ENCODE measurements at regions not wholly inside any gene's neighbourhood (a gene's known extent, or its start where the extent isn't known, plus 50 kb on each side); places are given as distances from the start of the nearest gene placed in this dataset.

DNA sequence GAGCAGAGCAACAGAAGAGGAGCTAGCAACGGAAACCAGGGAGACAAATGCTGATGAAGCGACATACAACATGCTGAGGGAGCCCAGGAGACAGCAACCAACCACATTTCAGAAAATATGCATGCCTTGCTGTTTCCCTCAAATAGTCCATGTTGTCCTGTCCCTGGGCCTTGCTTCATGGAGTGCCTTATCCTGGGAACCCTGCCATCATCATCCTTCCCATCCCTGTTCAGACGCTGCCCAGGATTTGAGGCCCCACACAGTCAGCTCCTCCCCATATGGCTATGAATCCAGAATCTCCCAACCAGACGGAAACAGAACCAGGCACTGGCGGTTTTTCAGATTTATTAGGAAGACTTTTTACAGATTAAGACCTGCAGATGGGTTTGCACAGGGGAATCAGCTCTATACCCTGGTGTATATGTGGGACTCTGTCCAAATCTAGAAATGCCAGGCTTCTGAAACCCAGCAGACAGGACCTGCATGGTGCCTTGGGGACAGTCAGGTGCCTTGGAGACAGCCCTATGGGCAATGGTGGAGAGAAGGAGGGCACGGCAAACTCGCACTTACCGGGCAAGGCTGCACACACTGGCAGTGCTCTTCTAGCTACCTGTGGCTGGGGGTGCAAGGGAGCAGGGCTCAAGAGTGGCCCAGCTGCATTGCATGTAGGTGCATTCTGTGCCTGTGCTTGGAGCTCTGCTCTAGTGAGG lies 199.7 kb upstream of the MAMLD1 start:
- no peak overlapping the region for H3K27ac ChIP-seq (ENCODE audit: low read depth in 1 of 2, low read length in 1 of 2)
- H3K36me3 ChIP-seq (ENCODE audit: control insufficient read depth in 4 of 4, insufficient read depth in 4 of 4, low read length in 4 of 4), result no peaks in the 10 kb centered on the region
- no peaks in the 10 kb centered on the region for H3K27me3 ChIP-seq (ENCODE audit: control insufficient read depth in 3 of 3, insufficient read depth in 3 of 3, low read length in 2 of 3)
- H3K4me3 ChIP-seq, result no peak overlapping the region
- H3K9ac ChIP-seq (ENCODE audit: insufficient read depth in 1 of 2, low read length in 2 of 2), result no peak overlapping the region
- no peak for ATAC-seq (ENCODE audit: insufficient read depth, low FRiP score)
- 74 to 96% methylated on average over 8 of the region's 8 CpGs for WGBS, 2 donors
- TF ChIP-seq, protein P1, sequence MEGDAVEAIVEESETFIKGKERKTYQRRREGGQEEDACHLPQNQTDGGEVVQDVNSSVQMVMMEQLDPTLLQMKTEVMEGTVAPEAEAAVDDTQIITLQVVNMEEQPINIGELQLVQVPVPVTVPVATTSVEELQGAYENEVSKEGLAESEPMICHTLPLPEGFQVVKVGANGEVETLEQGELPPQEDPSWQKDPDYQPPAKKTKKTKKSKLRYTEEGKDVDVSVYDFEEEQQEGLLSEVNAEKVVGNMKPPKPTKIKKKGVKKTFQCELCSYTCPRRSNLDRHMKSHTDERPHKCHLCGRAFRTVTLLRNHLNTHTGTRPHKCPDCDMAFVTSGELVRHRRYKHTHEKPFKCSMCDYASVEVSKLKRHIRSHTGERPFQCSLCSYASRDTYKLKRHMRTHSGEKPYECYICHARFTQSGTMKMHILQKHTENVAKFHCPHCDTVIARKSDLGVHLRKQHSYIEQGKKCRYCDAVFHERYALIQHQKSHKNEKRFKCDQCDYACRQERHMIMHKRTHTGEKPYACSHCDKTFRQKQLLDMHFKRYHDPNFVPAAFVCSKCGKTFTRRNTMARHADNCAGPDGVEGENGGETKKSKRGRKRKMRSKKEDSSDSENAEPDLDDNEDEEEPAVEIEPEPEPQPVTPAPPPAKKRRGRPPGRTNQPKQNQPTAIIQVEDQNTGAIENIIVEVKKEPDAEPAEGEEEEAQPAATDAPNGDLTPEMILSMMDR (IDR thresholded peaks at IDR 0.05; ENCODE audit: control extremely low read depth, extremely low read depth), result no peak
- no peaks in the 10 kb centered on the region for H3K4me1 ChIP-seq (ENCODE audit: control insufficient read depth in 5 of 5, insufficient read depth in 5 of 5, low read length in 5 of 5)
- H3K9me3 ChIP-seq (ENCODE audit: control insufficient read depth in 4 of 4, insufficient read depth in 3 of 4, low read length in 3 of 4), result no peaks in the 10 kb centered on the region
- peak; percentile 35 to 71 (median 51) for DNase-seq

DNA sequence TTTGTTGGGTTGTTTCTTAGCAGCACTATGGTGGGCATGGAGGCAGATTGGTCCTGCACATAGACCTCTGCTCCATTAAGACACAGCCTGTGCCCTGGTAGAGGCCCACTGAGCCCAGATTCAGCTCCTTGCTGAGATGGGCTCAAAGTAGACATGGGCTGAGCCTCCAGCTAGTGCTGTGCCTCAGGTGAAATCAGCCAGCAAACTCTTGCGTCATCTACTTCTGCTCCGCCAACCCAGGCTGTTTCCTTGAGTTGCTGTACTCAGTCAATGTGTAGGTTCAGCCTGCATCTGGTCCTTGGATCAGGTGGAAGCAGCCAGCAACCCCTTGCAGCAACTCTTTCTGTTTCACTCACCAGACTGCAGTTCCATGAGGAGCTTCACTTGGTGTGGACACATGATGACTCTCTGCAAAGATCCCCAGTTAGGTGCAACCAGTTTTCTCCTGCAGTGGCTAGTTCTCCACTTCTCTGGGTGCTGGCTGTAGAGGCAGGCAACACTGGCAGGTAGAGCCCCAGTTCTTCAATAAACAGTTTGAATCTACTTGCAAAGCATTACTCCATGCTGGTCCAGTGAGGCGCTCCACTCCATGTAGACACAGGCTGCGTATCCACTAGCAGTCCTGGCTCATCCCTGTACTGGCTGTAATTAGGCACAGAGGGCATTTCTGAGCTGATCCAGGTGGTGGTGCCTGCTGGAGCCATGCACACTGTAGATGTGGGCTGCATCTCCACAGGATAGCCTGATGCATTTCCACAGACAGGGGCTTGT lies 199.0 kb upstream of the MAMLD1 start:
- WGBS, 2 donors, result 78 to 88% methylated on average over 4 of the region's 4 CpGs
- no peaks in the 10 kb centered on the region for H3K9me3 ChIP-seq (ENCODE audit: control insufficient read depth in 4 of 4, insufficient read depth in 3 of 4, low read length in 3 of 4)
- TF ChIP-seq, protein P1 (IDR thresholded peaks at IDR 0.05; ENCODE audit: control extremely low read depth, extremely low read depth), result no peak
- H3K4me3 ChIP-seq, result no peak overlapping the region
- no peak overlapping the region for H3K9ac ChIP-seq (ENCODE audit: insufficient read depth in 1 of 2, low read length in 2 of 2)
- H3K36me3 ChIP-seq (ENCODE audit: control insufficient read depth in 4 of 4, insufficient read depth in 4 of 4, low read length in 4 of 4), result no peaks in the 10 kb centered on the region
- ATAC-seq (ENCODE audit: insufficient read depth, low FRiP score) (no peak), DNase-seq (no peak)
- no peak overlapping the region for H3K27ac ChIP-seq (ENCODE audit: low read depth in 1 of 2, low read length in 1 of 2)
- no peaks in the 10 kb centered on the region for H3K27me3 ChIP-seq (ENCODE audit: control insufficient read depth in 3 of 3, insufficient read depth in 3 of 3, low read length in 2 of 3)
- H3K4me1 ChIP-seq (ENCODE audit: control insufficient read depth in 5 of 5, insufficient read depth in 5 of 5, low read length in 5 of 5), result no peaks in the 10 kb centered on the region

DNA sequence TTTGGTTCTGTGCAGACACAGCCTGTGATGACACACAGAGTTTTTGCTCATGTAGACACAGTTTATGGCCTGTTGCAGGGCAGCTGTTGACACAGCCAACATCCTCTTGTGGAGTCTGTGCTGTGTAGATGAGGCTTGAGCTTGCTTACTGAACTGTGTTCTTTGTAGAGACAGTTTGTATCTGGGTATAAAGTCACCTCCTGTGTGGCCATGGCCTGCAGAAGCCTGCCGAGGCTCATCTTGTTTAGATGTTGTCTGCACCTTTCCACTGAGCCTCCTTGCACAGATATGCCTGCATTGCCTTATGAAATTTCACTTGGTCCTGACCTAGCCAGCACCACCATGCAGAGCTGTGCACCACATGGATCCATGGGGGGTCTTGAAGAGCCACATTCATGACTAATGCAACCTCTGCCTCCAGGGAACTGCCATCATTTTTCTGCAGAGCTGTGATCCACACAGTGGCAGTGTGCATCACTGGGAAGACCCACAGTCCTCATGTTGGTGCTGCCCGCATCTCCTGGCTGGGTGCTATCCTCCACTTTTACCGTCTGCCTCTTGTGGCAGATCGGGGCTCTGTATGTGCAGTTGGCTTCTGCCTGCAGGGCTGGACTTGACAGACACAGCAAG lies 198.0 kb upstream of the MAMLD1 start:
- DNase-seq (no peak), ATAC-seq (ENCODE audit: insufficient read depth, low FRiP score) (no peak)
- Histone ChIP-seq H3K9me3 (ENCODE audit: control insufficient read depth in 4 of 4, insufficient read depth in 3 of 4, low read length in 3 of 4) (no peaks in the 10 kb centered on the region), H3K27ac (ENCODE audit: low read depth in 1 of 2, low read length in 1 of 2) (no peak overlapping the region), H3K4me3 (no peak overlapping the region), H3K9ac (ENCODE audit: insufficient read depth in 1 of 2, low read length in 2 of 2) (no peak overlapping the region), H3K4me1 (ENCODE audit: control insufficient read depth in 5 of 5, insufficient read depth in 5 of 5, low read length in 5 of 5) (no peaks in the 10 kb centered on the region), H3K27me3 (ENCODE audit: control insufficient read depth in 3 of 3, insufficient read depth in 3 of 3, low read length in 2 of 3) (no peaks in the 10 kb centered on the region), H3K36me3 (ENCODE audit: control insufficient read depth in 4 of 4, insufficient read depth in 4 of 4, low read length in 4 of 4) (no peaks in the 10 kb centered on the region)
- 82 to 91% methylated on average over 4 of the region's 4 CpGs for WGBS, 2 donors
- TF ChIP-seq, protein P1 (IDR thresholded peaks at IDR 0.05; ENCODE audit: control extremely low read depth, extremely low read depth), result no peak
